ENCODE measurements at regions not wholly inside any gene's neighbourhood (a gene's known extent, or its start where the extent isn't known, plus 50 kb on each side); places are given as distances from the start of the nearest gene placed in this dataset.
"Not testable (repeated sequence)": the region's sequence is repeated elsewhere in the genome, so short reads cannot be mapped to it uniquely, and the experiment has no call there.

- H3K27ac ChIP-seq = no peak overlapping the region
- no peak for TF ChIP-seq CTCF (conservative IDR thresholded peaks at IDR 0.05)
Measured at GRCh38 chr1:94769551-94769950, 50.6 kb upstream of the SLC44A3 start.

- TF ChIP-seq CTCF (conservative IDR thresholded peaks at IDR 0.05) = no peak
- H3K27ac ChIP-seq = no peak overlapping the region
Measured at GRCh38 chr1:94768036-94768435, 52.1 kb upstream of the SLC44A3 start.

- no peak for TF ChIP-seq CTCF (conservative IDR thresholded peaks at IDR 0.05)
- no peak overlapping the region for H3K27ac ChIP-seq
Measured at GRCh38 chr1:94765958-94766357, 54.2 kb upstream of the SLC44A3 start.

GRCh38 chr1:94759188-94759587 lies 61.0 kb upstream of the SLC44A3 start:
- H3K27ac ChIP-seq = no peak overlapping the region
- no peak for TF ChIP-seq CTCF (conservative IDR thresholded peaks at IDR 0.05)

- no peak overlapping the region for H3K27ac ChIP-seq
- TF ChIP-seq CTCF (conservative IDR thresholded peaks at IDR 0.05) = no peak
Measured at GRCh38 chr1:94757931-94758330, 62.2 kb upstream of the SLC44A3 start.

GRCh38 chr1:94755675-94756074 lies 64.5 kb upstream of the SLC44A3 start:
- TF ChIP-seq CTCF (conservative IDR thresholded peaks at IDR 0.05) = no peak
- no peak overlapping the region for H3K27ac ChIP-seq

- H3K27ac ChIP-seq = not testable (repeated sequence)
Measured at GRCh38 chr1:94755016-94755415, 65.1 kb upstream of the SLC44A3 start.

GRCh38 chr1:94754570-94754969 lies 65.6 kb upstream of the SLC44A3 start:
- no peak overlapping the region for H3K27ac ChIP-seq

More at GRCh38 chr1:94754570-94754969, 65.6 kb upstream of the SLC44A3 start:
- TF ChIP-seq CTCF (conservative IDR thresholded peaks at IDR 0.05) = no peak

All from VCaP (cell line).